ENCODE measurements at regions not wholly inside any gene's neighbourhood (a gene's known extent, or its start where the extent isn't known, plus 50 kb on each side); places are given as distances from the start of the nearest gene placed in this dataset.

GRCh38 chr7:68446183-68446582 is 1152.1 kb upstream of the AUTS2 start:
- no peak for TF ChIP-seq CTCF (IDR thresholded peaks at IDR 0.05 in 4 of 5, conservative IDR thresholded peaks at IDR 0.05 in 1 of 5)
- no peak for TF ChIP-seq POLR2A (IDR thresholded peaks at IDR 0.05)

GRCh38 chr7:68449099-68449498 is 1149.2 kb upstream of the AUTS2 start:
- H3K27ac ChIP-seq = no peak overlapping the region
- ATAC-seq (no peak), DNase-seq (no peak)
- H3K4me3 ChIP-seq = no peak overlapping the region
- H3K9me3 ChIP-seq = no peaks in the 10 kb centered on the region
- no peak for TF ChIP-seq POLR2A (IDR thresholded peaks at IDR 0.05)
- no peak for TF ChIP-seq CTCF (IDR thresholded peaks at IDR 0.05 in 4 of 5, conservative IDR thresholded peaks at IDR 0.05 in 1 of 5)
- no peaks in the 10 kb centered on the region for H3K4me1 ChIP-seq
- in situ Hi-C loops (cut with MboI; ENCODE audit: low sequenced_read_pairs in 4 of 4) (no loop called here), intact Hi-C loops (cut with DNase I; ENCODE audit: low total_unique reads) (no loop called here)
- H3K27me3 ChIP-seq = no peaks in the 10 kb centered on the region
- no peaks in the 10 kb centered on the region for H3K36me3 ChIP-seq

More at GRCh38 chr7:68446183-68446582, 1152.1 kb upstream of the AUTS2 start:
- Histone ChIP-seq H3K36me3 (no peaks in the 10 kb centered on the region), H3K27ac (no peak overlapping the region), H3K4me1 (no peaks in the 10 kb centered on the region), H3K27me3 (no peaks in the 10 kb centered on the region), H3K9me3 (no peaks in the 10 kb centered on the region), H3K4me3 (no peak overlapping the region)
- DNase-seq (no peak), ATAC-seq (no peak)
- in situ Hi-C loops (cut with MboI; ENCODE audit: low sequenced_read_pairs in 4 of 4) = no loop called here
- intact Hi-C loops (cut with DNase I; ENCODE audit: low total_unique reads) = no loop called here

- no peak overlapping the region for H3K27ac ChIP-seq
- no peak overlapping the region for H3K4me3 ChIP-seq
- H3K27me3 ChIP-seq = no peaks in the 10 kb centered on the region
- intact Hi-C loops (cut with DNase I; ENCODE audit: low total_unique reads) (no loop called here), in situ Hi-C loops (cut with MboI; ENCODE audit: low sequenced_read_pairs in 4 of 4) (no loop called here)
- DNase-seq (no peak), ATAC-seq (no peak)
- H3K4me1 ChIP-seq = no peaks in the 10 kb centered on the region
- no peaks in the 10 kb centered on the region for H3K36me3 ChIP-seq
- TF ChIP-seq CTCF (IDR thresholded peaks at IDR 0.05 in 4 of 5, conservative IDR thresholded peaks at IDR 0.05 in 1 of 5) (no peak), POLR2A (IDR thresholded peaks at IDR 0.05) (no peak)
- H3K9me3 ChIP-seq = no peaks in the 10 kb centered on the region
Measured at GRCh38 chr7:68449816-68450215, 1148.5 kb upstream of the AUTS2 start.

GRCh38 chr7:68454931-68455330 is 1143.3 kb upstream of the AUTS2 start:
- TF ChIP-seq POLR2A (IDR thresholded peaks at IDR 0.05) = no peak
- no peak for TF ChIP-seq CTCF (IDR thresholded peaks at IDR 0.05 in 4 of 5, conservative IDR thresholded peaks at IDR 0.05 in 1 of 5)
- Histone ChIP-seq H3K27ac (no peak overlapping the region), H3K27me3 (no peaks in the 10 kb centered on the region), H3K4me3 (no peak overlapping the region), H3K4me1 (no peaks in the 10 kb centered on the region), H3K9me3 (no peaks in the 10 kb centered on the region), H3K36me3 (no peaks in the 10 kb centered on the region)
- intact Hi-C loops (cut with DNase I; ENCODE audit: low total_unique reads) = no loop called here
- in situ Hi-C loops (cut with MboI; ENCODE audit: low sequenced_read_pairs in 4 of 4) = no loop called here
- DNase-seq (no peak), ATAC-seq (no peak)

- in situ Hi-C loops (cut with MboI; ENCODE audit: low sequenced_read_pairs in 4 of 4) = no loop called here
- TF ChIP-seq CTCF (IDR thresholded peaks at IDR 0.05 in 4 of 5, conservative IDR thresholded peaks at IDR 0.05 in 1 of 5) (no peak), POLR2A (IDR thresholded peaks at IDR 0.05) (no peak)
- intact Hi-C loops (cut with DNase I; ENCODE audit: low total_unique reads) = no loop called here
- no peaks in the 10 kb centered on the region for H3K9me3 ChIP-seq
- H3K4me3 ChIP-seq = no peak overlapping the region
- no peak for ATAC-seq
- DNase-seq = no peak
- H3K27me3 ChIP-seq = no peaks in the 10 kb centered on the region
- H3K36me3 ChIP-seq = no peaks in the 10 kb centered on the region
- H3K27ac ChIP-seq = no peak overlapping the region
- H3K4me1 ChIP-seq = no peaks in the 10 kb centered on the region
Measured at GRCh38 chr7:68456469-68456868, 1141.8 kb upstream of the AUTS2 start.

Data from gastrocnemius medialis (tissue), 4 donors.